Right ventricle myocardium inferior (tissue), 1 donor: ENCODE measurements at regions not wholly inside any gene's neighbourhood (a gene's known extent, or its start where the extent isn't known, plus 50 kb on each side); places are given as distances from the start of the nearest gene placed in this dataset.
"Not testable (repeated sequence)": the region's sequence is repeated elsewhere in the genome, so short reads cannot be mapped to it uniquely, and the experiment has no call there.

Experiments used
- ATAC-seq: fragments of 200-7000 bp; cut with Tn5 transposase; one replicate; pipeline ENCODE4 v1.9.1; 2020; ENCODE audit warnings: mild to moderate bottlenecking, moderate library complexity
- DNase-seq: peaks from one replicate; pipeline ENCODE4 v3.0.0; 2021; ENCODE audit errors: missing footprints
- intact Hi-C: fragments of 100-400 bp; cut with DNase I; formaldehyde crosslinking; loops from one replicate; pipeline ENCODE4 v1.11.0; 2022
- donor health status: DM: no; HTN: yes; CAD: no; lungs with severe emphysema.

DNA sequence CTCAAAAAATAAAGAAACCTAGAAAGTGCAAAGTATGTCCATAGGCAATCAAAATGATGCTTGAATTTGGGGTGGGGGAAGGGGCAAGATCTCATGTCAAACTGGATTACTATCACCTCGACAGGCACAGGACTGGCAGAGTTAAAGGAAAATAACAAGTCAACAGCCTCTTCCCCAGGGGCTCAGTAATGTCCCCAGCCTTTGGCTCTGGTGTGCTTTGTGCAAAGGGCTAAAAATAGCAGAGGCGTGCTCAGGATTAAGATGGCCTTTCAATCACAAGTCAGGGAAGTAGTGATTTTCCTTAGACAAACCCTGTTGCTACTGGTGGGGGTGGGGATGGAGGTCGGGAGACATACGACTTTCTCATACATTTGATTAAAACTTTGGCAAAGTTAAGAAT is 63.5 kb upstream of the OLIG2 start:
- intact Hi-C loops: no loop called here
- DNase-seq (no peak), ATAC-seq (no peak)

DNA sequence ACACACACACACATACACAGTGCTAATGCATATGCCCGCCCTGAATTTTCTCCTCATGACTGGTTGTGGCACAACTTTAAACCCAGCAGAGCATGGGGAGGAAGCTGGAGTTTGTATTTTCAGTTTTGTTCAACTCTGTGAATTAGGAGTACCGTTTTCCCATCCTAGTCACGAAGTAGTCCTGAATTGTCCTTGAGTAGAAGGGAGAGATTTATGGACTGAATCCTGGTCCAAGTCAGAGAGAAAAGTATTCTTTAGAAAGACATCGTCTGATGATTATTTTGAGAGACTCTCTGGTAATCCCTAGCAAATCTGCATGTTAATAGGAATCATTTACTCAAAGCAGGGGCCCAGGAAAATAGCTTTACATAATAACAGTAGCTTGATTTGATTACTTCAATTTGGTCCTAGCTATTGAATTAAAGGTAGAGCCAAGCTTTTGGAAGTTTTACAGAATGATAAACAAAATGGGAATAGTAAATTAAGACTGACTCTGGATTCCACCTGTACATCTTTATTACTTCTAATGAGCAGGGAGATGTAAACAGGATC is 60.5 kb upstream of the OLIG2 start:
- intact Hi-C loops: no loop called here
- DNase-seq: no peak
- ATAC-seq: no peak

DNA sequence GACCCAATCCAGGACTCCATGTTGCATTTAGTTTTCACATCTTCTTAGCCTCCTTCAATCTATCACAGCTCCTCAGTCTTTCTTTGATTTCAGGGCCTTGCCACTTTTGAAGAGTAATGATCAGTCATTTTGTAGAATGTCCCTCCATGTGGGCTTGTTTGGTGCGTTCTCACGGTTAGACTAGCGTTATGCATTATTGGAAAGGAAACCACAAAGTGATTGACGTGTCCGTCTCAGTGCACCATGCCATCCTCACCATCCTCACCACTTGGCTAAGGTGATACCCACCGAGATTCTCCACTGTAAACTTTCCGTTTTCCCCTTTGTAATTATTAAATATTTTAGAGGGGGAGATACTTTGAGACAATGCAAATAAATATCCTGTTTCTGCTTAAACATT is 59.6 kb upstream of the OLIG2 start:
- intact Hi-C loops: no loop called here
- ATAC-seq (no peak), DNase-seq (no peak)

DNA sequence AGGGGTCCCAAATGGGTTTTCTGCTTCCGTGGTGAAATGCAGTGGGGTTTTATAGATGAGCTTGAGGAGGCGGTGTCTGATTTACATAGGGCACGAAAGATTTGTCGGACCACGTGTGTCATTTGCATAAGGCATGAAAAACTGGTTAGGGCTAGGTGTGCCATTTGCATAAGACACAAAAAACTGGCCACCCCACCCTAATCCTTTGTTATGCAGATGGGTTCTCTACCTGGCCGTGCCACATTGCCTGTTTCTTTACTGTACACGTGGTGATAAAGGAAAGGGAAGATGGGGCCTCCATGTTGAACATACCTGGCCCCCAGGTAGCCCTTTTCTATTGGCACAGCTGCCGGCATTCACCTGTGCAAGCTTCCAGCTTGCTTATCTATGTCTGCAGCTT is 57.6 kb upstream of the OLIG2 start:
- intact Hi-C loops, DNase-seq, ATAC-seq: not testable (repeated sequence)

DNA sequence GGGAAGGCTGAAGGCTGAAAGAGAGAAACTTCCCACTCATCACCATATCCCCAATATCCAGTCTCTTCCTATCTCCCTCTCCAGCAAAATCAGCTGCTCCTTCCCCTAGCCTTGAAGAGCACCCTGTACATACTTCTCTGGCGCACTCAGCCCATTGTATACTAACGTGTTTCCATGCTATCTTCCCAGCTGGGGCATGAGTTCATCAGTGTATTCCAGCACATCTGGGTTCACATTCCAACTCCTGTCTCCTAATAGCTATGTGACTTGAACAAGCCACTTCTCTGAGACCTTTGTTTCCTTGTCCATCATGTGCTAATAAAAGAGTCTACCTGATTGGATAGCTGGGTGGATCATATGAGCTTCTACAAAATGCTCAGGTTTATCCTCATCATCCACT is 51.1 kb upstream of the OLIG2 start:
- DNase-seq (no peak), ATAC-seq (no peak)
- intact Hi-C loops: no loop called here

DNA sequence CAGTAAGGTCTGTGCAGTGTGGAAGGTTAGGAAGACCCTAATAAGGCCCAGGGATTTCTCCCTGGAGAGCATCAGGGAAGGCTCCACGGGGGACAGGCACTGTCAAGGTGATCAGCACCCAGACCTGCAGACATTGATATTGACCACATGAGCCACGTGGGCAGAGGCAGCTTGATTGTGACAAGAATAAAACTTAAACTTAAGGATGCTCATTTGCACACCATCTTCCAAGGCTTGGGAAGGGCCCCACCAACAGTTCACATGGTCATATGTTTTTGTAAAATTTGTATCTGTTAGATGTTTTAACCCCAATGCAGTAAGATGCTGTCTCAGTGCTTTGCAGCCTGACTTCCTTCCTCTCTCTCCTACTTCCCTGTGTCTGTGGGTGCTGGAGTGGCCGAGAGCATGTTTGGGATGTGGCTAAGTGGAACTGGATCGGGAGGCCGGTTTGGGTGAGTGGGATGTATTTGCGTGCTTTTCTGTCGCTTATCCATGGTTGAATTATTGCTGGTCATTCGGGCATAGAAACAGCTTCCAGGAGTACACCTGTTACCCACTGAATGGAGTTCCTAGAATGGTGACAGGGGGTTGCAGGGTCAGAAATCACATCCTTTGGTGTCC is 49.8 kb upstream of the OLIG2 start:
- ATAC-seq: no peak
- intact Hi-C loops: no loop called here
- DNase-seq: no peak
